ENCODE measurements at regions not wholly inside any gene's neighbourhood (a gene's known extent, or its start where the extent isn't known, plus 50 kb on each side); places are given as distances from the start of the nearest gene placed in this dataset.
"Not testable (repeated sequence)": the region's sequence is repeated elsewhere in the genome, so short reads cannot be mapped to it uniquely, and the experiment has no call there.

- DNase-seq = no peak
Observed at GRCh38 chr1:90864681-90865080, 147.6 kb upstream of the BARHL2 start.

GRCh38 chr1:90862782-90863181 lies 145.7 kb upstream of the BARHL2 start:
- DNase-seq = no peak

DNA sequence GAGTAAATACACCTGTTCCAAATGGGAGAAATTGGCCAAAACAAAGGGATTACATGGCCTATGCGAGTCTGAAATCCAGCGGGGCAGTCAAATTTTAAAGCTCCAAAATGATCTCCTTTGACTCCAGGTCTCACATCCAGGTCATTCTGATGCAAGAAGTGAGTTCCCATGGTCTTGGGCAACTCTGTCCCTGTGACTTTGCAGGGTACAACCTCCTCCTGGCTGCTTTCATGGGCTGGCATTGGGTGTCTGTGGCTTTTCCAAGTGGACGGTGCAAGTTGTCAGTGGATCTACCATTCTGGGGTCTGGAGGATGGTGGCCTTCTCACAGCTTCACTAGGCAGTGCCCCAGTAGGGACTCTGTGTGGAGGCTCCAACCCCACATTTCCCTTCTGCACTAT lies 144.3 kb upstream of the BARHL2 start:
- DNase-seq = not testable (repeated sequence)

DNA sequence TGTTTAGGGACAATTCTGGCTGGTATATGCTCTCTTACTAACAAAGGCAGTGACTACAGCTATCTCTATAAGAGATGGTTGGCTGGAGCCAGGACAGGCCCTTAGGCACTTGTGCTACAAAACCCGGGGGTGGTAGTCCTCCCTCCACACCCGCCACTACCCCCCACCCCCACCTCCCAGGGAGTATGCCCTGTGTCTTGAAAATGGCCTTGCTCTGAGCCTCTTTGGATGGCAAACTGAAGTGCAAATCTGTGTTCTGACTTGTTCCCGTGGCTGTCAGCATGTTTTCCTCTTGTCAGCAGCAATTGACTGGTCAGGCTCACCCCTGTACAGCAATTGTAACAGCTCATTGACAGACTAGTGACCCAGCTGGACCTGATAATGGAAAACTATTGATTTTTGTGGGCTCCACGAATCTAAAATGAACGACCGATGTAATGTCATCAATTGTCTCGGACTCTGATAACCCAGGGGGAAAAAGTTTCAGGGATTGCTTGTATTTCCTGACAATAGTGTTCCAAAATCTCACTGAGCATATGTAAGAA lies 139.4 kb upstream of the BARHL2 start:
- no peak for DNase-seq

- no peak for DNase-seq
Observed at GRCh38 chr1:90854397-90854924, 137.4 kb upstream of the BARHL2 start.

DNA sequence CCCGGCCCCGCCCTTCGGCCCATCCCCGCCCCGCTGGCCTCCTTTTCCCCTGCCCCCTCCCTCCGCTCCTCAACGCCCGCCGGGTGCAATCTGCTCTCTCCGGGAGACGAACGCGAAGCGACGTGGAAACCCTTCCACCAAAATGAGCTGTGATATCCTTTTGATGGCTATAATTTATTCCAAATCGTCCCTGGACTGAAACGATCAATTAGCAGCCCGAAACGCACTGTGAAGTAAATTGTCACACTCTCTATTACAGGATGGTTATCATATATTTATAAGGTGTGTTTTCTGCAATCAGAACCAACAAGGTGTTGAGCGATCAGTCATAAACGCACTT lies 134.6 kb upstream of the BARHL2 start:
- DNase-seq = no peak

- peak; percentile 74 for DNase-seq
Observed at GRCh38 chr1:90850898-90851710, 134.0 kb upstream of the BARHL2 start.

DNA sequence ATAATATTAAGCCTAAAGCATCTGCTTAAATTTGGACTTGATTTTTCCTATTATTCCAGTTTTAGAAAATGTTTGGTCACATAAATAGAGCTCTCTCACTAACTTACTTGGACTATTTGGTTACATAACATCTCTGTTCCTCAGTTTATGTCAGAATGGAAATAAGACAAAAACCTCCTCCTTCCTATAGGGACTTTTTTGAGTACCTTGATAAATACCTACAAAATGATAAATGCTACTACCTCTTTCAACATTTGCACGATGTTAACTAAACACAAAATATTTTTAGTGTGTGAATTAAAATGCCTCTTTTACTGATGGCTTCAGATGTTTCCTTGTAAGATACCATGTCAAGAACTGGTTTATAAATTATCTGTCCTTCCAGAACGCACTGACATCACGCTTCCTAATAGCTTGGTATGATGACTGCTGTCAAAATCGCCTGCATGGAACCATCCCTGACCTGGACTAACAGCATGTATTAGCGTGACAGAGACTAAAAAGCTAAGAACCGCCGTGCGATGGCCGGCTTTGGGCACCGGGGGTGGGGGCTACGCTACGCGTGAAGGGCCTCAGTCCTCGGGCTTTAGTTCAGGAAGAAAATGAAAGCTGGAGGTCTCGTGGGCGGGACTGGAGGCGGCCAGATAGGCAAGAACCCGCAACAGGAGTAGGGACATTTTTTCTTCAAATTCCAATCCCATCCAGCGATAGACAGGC lies 133.2 kb upstream of the BARHL2 start:
- no peak for DNase-seq

- DNase-seq = no peak
Observed at GRCh38 chr1:90841473-90841872, 124.4 kb upstream of the BARHL2 start.

DNA sequence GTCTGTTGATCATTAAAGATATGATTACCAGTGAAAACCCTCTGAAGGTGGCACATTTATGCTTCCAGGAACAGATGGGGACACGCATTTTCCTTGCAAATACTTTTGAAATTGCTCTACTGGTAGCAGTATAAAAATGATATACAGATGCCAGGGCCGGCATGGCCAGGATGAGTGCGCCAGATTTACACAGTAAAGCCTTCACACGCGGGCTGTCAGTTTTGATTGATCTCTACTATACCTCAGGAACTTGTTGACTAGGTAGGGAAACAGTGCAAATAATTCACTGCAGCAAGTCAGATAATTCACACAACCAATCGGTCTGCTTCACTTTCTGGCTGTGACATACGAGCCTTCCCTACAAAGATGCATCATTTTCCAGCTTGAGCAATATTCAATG lies 123.2 kb upstream of the BARHL2 start:
- no peak for DNase-seq

DNA sequence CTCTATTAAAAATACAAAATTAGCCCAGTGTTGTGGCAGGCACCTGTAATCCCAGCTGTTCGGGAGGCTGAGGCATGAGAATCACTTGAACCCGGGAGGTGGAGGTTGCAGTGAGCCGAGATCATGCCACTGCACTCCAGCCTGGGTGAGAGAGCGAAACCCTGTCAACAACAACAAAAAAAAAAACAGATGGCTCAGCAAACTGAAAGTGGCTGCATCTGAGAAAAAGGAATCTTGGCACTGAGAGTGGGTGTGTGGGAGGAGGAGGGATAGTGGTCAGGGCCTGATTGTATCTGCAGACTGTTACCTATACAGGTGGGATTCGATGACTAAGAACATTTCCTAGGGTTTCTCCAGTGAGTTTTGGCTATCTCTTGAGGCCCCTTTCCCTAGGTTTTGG lies 122.2 kb upstream of the BARHL2 start:
- no peak for DNase-seq

DNA sequence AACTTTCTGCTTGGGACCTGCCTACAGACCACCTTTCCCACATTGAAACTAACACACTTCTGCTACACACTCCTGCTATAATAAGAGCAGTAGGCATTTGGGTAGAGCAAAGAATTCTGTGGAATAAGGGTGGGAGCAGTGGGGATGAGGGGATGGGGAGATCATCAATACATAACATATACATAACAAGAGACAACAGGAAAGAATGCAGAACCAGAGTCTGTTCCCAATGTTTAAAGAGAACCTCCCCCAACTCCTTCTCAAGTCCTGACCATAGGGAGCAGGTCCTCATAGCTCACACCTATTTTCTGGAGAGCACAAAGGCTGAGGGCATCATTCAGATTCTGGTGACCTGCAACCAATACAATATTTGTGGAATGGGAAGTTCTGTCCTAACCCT lies 121.6 kb upstream of the BARHL2 start:
- DNase-seq = no peak

GRCh38 chr1:90837420-90837819 lies 120.3 kb upstream of the BARHL2 start:
- DNase-seq = no peak

GRCh38 chr1:90836345-90836679 lies 119.2 kb upstream of the BARHL2 start:
- DNase-seq = no peak

DNA sequence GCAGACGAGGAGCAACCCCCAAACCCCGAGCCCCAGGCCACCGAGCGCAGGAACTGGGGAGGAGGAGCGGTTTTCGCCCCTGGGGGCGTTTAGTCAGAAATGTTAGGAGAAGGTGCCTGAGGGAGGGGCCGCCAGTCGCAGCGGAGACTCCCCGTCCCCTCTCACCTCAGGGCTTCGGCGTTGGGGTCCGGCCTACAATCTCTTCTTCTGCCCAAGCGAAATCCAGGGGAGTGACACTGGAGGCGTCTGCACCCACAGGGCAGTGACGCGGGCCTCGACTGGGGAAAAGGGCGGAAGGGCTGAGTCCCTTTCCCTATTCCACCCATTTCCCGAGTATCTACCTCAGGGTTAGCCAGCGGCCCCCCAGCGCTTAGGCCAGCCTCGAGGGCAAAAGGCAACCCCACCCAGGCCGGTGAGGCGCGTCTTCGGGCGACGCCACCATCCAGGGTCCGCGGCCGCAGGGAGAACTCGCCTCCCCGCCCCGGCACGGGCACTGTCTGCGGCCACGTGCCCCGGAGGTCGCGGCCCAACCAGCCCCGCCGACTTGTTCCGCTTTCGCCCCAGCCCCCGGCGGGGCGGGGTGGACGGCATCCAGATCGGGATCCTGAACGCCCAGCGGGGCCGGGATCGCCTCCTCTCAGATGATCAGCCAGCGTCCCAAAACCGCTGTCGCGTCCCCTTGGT lies 118.7 kb upstream of the BARHL2 start:
- DNase-seq = no peak

DNA sequence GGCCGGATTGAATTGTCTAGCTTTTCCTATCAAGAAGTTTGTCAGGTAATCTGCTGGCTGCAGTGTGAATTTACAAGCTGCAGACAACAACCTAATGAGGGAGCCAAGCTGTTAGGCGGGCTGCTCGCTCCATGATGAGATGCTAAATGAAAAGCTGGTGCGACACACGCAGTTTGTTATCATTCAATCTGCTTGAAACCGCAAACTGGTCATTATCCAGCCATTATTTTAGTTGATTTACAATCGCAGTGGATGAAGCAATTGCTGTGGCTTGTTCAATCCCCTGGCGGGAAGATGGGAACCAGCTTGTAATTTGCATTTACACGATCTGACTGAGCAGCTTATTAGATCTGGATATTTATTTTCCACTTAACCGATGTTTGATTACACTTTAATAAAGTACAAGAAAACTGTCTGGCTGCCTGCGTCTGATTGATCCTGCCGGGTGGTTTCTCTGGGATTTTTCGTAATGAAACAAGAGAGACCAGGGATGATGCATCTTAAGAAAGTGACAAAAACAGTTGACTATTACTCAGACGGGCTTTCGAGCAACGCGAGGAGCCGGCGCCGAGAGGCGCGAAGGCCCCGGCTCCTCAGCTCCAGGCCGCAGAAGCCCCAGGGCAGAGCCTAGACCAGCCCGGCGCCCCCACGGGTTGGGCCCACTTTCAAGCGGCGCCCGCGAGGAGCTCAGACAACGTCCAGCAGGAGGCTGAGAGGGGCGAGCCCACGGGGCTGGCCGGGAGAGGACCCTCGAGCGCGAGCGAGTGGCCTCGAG lies 118.0 kb upstream of the BARHL2 start:
- DNase-seq = no peak

DNA sequence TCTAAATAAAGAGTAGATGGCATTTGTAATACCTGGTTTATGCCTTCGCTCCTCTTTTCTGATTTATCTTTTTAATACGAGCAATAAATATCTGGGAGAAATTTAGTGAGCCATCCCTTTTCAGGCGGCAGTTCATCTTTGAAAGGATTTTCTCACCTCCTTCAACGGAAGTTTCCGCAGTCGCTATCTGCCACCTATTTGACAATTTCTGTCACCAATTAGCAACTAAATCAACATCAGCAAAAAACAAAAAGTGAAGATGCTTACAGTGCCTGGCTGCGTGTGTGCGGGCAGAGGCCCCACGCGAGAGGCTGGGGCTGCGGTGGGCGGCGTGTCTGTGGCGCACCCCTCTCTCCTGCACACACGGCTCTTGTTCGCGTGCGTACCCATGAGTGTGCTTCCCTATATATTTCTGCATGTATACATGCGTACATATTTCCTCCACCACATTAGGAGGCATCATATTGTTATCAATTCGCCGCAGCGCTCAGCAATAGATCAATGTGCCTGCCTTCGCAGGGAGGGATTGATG lies 117.3 kb upstream of the BARHL2 start:
- no peak for DNase-seq

- DNase-seq = no peak
Observed at GRCh38 chr1:90833466-90834110, 116.5 kb upstream of the BARHL2 start.

GRCh38 chr1:90831910-90832309 lies 114.8 kb upstream of the BARHL2 start:
- no peak for DNase-seq

DNA sequence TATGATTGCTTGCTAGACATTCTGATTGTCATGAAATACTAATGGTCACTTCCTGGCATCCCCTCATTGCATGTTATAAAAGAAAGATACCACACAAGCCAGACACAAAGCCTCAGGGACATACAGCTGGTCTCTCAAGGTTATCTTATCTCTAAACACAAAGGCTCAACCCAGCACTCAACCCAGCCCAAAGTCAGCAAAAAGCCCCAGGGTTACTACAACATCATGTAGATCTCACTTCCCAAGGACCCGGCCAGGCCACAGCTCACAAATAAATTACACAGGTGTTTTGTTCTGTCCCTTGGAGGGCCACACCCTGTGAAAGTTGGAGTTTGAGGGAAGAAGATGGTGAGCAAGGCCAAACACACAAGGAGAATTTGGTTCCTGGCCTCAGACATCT lies 109.7 kb upstream of the BARHL2 start:
- no peak for DNase-seq

GRCh38 chr1:90826024-90826423 lies 108.9 kb upstream of the BARHL2 start:
- no peak for DNase-seq

DNA sequence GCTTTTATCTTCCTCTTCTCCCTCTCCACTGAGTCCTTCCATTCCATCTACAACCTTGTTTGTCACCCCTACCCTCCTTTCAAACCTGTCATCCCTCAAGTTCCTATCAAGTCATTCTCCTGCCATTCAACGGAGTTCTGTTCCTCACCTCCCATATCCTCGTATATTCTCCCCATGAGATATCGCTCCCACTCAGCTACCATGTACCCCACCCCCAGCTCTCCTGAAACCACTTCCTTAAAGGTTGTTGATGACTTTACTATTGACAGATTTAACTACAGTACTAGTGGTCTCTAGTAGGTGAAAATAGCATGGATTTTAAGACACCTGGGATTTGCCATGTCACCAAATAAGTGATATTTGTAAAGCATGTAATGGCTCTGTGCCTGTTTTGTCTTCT lies 107.4 kb upstream of the BARHL2 start:
- DNase-seq = no peak

Data from stimulated activated CD4-positive, alpha-beta T cell treated with anti-CD3 and anti-CD28 coated beads, Interleukin-4, amount 100 ng/mL, for 24 hours (primary cell).